Neural cell (in vitro differentiated cells): ENCODE measurements at regions not wholly inside any gene's neighbourhood (a gene's known extent, or its start where the extent isn't known, plus 50 kb on each side); places are given as distances from the start of the nearest gene placed in this dataset.

Experiments
- small RNA-seq, 3 experiments: library from RNA; depleted of rRNA; stranded (forward); fragments of <200 nt; gene quantifications; one replicate each; pipeline ENCODE3, GENCODE V24; 2012

Small RNA genes lying in the stretch of these regions (small RNA-seq; reads per million reads assigned to genes)
- 0.03 to 0.57 (median 0.03) reads per million in 3 experiments for gene RNU1-130P
